ENCODE measurements at regions not wholly inside any gene's neighbourhood (a gene's known extent, or its start where the extent isn't known, plus 50 kb on each side); places are given as distances from the start of the nearest gene placed in this dataset.
"Not testable (repeated sequence)": the region's sequence is repeated elsewhere in the genome, so short reads cannot be mapped to it uniquely, and the experiment has no call there.

DNA sequence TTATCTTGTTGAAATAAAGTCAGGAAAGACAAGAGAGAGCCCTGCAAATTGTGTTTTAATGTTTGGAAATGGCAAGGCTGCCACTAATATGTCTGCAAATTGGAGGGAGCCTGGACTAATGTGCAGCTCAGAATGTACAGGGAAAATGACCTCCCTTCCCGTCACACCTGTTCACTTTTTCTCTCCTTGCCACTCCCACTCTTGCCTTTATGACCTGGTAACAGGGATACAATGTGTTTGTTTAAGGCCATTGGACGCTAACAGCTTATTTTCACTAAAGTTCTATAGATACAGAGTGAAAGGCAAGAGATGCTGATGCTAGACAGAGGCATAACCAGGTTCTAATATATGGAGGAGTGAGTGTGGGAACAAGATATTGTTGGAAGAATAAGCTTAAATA lies 203.9 kb downstream of the RAB38 start:
- no peak for DNase-seq (ENCODE audit: low read depth in 2 of 2)

DNA sequence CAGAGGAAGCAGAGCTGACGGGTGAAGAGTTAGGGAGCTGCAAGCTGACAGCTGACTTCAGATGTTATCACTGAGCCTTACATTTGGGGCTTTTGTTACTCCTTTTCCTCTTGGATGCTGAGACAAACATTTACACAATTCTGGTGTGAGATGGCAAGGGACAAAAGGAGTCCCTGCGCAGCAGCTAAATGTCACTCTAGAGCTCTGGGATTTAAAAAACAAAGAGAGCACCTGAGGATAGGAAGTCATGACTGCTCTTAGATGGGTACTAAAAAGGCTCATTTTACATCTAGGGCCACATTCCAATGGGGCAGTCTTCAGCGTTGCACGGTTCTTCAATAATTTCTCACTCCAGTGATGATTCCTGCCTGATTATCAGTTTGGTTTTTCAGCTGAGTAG lies 204.5 kb downstream of the RAB38 start:
- no peak for DNase-seq (ENCODE audit: low read depth in 2 of 2)

DNA sequence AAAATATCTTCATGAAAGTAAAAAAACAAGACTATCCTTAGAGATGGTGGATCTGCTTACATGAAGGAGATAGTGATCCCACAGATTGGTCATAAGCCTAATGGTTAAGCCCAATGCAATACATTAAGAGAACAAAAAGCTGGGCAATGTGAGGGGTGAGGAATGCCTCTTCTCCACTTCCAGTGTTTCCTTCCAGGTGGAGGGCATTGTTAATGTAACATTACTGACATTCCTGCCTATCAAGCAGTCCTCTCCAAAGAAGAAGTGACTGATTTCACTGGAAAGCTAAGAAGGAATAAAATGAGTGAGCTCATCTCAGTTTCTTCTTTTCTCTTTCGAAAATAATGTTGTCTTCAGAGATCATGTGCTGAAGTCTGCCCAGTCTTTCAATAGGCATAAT lies 207.8 kb downstream of the RAB38 start:
- no peak for DNase-seq (ENCODE audit: low read depth in 2 of 2)

DNA sequence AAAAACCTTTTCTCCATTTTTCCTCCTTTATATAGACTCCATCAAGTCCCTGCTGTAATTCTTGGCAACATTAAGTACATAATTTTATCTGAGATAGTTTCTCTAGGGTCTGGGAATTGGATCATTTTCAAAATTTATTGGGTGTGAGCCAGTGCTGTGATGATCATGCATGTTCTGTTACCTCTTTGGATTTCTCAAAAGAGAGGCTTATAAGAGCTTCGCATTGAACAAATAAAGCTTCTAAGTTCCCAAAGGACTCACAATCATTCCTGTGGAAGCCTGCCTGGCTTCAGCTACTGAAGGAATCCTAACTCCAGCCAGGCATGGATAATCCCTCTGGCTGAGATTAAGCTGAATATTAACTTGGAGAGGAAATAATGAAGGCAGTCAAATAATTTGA lies 208.5 kb downstream of the RAB38 start:
- no peak for DNase-seq (ENCODE audit: low read depth in 2 of 2)

DNA sequence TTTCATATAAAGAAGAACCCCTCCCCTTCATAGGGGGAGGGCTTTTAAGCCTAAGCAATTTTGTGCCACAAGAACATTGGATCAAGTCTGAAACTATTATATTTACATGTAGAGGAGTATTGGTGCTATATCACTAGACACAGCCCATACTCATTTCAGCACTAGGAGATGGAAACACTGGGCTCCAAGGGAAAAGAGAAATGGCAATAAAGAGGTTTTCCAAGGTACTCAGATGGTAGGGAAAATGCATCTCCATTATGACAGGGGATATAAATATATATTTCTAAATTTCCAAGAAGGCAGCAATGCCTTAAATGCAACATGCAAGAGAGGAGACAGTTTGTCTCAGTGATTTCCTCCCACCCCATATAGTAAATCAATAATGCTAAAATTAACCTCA lies 209.0 kb downstream of the RAB38 start:
- no peak for DNase-seq (ENCODE audit: low read depth in 2 of 2)

DNA sequence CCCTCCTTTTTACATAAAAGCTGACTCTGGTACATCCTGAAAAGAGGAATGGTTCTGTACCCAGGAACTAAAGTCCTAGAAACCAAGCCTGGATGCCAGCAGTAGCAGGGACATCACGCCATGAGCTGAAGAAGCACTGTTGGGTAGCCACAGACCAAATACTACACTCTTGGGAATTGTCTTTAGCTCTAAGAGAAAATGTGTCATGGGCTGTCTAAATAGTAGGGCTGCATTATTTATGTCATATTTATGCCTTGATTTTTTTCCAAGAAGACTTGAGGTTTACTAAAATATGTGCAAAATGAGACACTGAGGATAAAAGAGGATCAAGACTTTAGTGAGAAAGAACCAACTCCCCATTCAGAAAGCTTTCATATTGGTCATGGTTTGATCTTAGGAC lies 213.6 kb downstream of the RAB38 start:
- no peak for DNase-seq (ENCODE audit: low read depth in 2 of 2)

DNA sequence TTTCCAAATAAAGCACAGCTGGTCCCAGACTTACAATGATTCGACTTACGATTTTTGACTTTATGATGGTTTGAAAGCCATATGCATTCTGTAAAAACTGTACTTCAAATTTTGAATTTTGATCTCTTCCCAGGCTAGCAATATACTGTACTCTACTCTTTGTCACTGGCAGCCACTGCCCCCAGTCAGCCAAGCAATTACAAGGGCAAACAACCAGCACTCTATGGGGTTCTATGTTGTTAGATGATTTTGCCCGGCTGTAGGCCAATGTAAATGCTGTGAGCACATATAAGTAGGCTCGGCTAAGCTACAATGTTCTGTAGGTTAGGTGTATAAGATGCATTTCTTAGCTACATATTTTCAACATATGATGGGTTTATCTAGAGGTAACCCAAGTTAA lies 217.3 kb downstream of the RAB38 start:
- DNase-seq (ENCODE audit: low read depth in 2 of 2) = no peak

DNA sequence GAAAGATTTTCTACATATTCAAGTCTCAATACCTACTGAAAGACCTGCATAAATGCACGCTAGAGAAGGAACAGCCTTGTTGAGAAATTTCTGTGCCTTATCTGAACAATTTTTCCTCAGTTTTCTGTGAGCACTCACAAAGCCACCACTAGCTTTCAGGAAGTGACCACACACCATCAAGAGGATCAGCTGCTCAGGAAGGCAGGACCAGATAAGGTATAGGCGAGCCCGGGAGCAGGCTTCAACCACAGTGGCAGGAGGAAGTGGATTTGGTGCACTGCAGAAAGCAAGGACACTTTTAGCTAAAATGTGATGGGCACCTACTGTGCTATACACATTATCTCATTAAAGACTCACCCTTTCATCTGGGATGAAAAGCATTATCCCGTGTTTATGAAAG lies 220.8 kb downstream of the RAB38 start:
- no peak for DNase-seq (ENCODE audit: low read depth in 2 of 2)

DNA sequence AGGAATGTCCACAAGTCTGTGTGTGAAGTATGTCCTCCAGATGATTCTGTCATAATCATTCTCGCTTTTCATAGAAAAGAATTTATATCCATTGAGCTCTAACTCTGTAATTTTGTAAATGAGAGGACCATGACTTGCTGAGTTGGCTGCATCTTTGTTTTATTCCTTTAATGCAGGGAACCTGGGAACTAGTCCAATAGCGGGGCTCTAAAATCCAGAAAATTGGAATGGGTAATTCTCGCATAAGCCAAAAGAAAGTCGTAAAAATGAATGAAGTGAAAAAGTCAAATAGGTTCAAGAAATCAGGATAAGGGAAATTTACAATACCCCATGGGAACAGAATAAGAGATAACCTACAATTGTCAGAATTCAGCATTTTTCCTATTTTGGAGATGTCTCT lies 232.5 kb downstream of the RAB38 start:
- DNase-seq (ENCODE audit: low read depth in 2 of 2) = no peak

DNA sequence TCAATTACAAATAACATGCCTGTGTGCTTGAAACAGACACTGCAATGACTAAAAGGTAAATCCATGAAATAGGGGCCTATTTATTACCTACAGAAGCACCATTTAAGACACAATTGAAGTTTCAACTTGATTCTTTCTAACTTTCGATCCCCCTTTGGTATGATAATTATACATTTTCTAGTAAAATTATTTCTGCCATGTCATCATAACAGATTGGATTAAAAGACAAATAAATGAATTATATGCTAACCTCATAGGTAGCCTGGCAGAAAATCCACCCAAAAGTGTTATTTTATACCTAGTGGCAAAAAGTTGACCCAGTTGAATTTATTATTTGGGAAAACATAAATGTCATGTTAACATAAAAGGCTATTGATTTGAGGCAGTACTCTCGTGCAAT lies 241.1 kb downstream of the RAB38 start:
- no peak for DNase-seq (ENCODE audit: low read depth in 2 of 2)

DNA sequence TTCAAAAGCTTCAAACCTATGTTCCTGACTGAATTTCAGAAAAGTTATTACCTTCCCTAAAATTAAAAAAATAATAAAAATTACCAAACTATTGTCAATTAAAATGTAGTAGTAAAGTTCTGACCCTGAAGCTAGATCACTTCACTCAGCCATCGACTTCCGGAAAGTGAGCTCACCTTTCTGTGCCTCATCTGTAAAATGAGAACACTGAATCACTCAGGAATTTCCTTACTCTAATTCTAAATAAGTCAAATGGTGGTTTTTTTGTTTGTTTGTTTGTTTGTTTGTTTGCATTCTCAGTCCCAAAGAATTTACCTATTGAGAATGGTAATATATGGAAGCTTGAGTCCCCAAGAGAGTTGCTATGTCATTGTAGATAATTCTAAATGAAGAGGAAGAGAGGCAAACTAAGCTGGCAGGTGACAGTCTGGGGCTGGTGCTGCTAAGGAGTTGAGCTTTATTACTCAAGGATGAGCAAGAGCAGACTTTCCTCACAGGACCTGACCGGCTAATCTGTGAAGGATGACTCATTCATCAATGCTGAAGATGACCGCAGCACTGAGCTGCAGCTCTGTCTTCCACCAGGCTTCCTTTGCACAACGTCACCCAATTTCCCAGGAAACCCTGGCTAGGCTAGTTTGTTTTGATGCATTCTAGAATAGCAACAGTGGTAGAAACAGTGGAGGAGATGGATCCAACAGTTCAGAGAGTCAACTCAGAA lies 248.8 kb downstream of the RAB38 start:
- DNase-seq (ENCODE audit: low read depth in 2 of 2) = no peak

DNA sequence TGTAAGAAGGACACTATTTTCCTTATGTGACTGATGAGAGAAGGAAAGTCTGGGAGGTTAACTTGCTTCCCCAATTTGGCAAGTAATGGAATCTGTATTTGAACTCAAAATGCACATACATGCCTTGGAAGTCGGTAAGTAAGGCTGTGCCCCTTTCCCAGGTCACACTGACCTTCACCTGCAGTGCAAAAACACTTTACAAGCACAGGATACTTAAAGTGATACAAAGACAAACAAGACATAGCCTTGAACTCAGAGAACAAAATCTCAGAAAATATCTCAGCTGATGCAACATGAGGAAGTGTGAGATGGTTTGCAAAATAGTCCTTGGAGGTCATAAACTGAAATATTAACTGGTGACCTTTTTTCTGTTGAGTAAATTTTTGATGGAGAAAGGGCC lies 251.1 kb downstream of the RAB38 start:
- no peak for DNase-seq (ENCODE audit: low read depth in 2 of 2)

DNA sequence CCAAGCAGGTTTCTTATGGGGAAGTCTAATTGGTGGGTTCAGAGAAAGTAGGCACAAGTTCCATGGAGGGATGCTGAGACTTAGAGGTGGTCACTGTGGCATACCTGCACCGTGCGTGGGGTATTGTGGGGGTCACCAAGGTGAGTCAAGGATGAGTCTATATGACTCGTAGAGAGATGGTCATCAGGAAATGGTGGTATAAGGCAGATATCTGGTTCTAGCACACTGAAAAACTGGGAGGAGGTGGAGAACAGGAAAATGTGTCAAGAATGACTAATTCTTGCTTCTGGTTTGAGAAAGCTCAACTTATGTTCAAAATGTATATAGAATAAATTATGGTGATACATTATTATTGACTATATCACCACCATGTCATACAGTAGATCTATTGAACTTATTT lies 258.1 kb downstream of the RAB38 start:
- DNase-seq (ENCODE audit: low read depth in 2 of 2) = no peak

DNA sequence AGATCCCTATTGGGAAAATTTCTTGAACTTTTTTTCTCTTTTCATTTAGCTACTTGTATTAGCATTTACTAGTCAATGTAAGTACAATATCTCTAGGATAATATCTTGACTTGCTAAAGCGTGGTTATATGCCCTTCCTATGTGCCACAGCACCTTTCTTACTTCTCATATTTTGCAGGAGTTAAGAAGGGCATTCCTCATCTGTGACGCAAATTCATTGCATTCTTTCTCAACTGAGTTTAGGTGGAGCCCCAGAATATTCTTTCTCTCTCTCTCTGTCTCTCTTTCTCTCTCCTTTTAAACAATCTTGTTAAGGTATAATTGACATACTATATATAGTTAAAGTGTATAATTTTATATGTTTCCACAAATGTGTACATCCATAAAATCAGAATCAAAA lies 266.1 kb downstream of the RAB38 start:
- DNase-seq (ENCODE audit: low read depth in 2 of 2) = no peak

DNA sequence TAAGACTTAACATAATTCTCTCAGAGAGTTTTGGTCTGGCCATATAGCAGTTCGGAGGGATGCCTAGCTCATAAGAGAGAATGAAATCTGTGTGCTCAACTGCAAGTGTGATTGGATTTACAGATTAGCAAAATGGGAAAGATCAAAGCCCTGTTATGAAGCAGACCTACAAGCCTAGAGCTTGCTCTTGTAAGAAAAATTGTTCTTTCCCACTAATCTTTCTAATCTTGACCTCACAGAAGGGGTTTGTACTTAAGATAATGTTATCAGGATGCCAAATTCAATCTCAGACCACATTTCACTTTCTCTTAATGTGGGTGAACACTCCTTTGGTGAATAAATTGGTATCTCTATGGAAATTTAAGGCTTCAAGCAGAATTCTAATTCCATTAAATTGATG lies 267.2 kb downstream of the RAB38 start:
- no peak for DNase-seq (ENCODE audit: low read depth in 2 of 2)

DNA sequence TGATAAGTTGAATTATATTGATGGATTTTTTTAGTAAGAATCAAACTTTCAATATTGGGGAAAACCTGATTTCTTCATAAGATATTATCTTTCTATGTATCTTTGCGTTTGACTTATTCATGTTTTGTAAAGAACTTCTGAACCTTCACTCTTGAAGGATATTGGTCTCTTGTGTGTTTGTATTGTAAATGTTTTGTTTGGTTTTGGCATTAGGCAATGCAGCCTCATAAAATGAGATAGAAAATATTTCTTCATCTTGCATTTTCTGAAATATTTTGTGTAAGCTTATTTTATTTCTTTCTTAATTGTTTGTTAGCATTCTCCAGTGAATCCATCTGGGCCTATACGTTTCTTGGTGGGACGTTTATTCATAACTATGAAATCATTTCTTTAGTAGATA lies 271.9 kb downstream of the RAB38 start:
- DNase-seq (ENCODE audit: low read depth in 2 of 2) = no peak

DNA sequence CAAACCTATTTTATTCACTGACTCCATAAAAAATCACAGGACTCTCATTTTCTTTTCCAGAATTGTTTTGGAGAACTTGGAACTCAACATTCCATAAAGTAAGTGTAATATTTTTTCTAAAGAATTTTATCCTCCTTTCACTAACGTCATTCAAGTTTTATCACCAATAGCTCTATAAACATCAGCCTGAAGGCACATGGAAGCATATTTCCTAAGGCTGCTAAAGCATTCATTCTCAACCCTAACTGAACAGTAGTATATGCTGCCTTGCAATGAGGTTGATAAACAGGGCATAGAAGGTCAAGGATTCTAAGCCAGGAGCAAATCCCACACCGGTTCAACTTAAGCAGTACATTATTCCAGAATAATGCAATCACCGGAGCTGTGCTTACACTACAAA lies 273.9 kb downstream of the RAB38 start:
- no peak for DNase-seq (ENCODE audit: low read depth in 2 of 2)

DNA sequence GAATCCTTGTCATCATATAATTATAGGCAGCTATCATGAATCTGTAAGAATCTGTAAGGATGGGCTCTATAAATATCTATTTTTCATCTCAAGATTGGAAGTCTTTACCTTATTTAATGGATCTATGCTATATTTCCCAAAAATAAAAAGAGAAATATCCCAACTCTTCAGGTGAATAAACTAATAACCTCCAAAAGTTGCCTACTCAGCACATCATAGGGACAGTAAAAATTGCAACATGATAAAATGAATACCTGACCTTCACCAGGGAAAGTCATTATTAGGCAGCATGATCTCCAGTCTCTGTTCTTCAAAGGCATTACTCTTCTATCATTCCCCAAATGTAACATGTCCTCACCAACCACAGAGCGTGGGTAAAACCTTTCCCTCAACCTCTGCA lies 277.3 kb downstream of the RAB38 start:
- DNase-seq (ENCODE audit: low read depth in 2 of 2) = no peak

DNA sequence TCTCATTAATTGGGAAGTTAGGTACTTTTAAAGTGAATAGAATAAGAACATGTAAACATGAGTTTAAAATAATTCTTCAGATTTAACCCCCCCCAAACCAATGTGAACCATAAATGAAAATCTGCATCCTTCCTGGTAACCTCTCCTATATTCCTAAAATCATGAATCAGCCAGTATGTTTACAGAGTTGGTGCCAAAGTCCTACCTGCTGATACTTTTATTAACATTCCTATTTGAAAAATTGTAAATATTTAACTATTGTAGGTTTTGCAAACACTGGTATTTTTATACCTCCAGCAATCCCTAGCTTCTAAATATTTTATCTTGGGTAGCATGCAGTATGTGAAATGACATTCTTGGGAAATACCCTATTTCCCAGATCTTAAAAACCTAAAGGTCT lies 278.2 kb downstream of the RAB38 start:
- DNase-seq (ENCODE audit: low read depth in 2 of 2) = no peak

DNA sequence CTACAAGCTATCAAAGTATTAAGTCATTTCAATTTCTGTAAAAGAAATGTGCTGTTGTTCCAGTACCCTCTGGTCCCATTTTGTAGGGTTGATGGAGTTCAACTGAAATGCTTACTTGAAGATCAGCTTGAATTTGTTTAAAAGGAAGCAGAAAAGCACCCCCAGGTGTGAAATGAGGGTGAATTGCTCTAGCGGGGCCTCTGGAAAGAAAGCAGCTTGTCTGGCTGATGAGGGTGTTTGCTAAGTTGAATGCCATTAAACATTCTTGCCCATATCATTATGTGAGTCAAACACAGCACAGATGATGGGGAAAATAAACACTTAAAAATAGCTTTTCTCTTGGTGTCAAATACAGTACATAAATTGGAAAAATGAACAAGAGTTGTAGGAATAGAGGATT lies 280.3 kb downstream of the RAB38 start:
- DNase-seq (ENCODE audit: low read depth in 2 of 2) = no peak

DNA sequence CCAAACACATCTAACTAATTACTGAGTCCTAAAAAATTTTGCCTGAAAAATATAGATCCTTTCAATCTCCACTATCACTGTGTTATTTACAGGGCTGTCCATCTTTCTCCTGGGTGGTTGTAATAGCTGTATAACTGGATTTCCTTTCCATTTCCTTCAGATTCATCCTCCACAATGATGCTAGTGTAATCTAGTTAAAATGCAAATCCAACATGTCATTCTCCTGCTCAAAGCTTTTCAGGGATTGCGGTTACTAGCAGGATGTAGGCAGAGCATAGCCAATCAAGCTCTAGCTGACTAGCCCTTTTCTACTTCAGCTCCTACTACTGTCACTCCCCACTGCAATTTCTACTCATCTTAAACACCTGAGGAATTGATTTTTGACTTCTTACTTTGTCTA lies 283.0 kb downstream of the RAB38 start:
- no peak for DNase-seq (ENCODE audit: low read depth in 2 of 2)

DNA sequence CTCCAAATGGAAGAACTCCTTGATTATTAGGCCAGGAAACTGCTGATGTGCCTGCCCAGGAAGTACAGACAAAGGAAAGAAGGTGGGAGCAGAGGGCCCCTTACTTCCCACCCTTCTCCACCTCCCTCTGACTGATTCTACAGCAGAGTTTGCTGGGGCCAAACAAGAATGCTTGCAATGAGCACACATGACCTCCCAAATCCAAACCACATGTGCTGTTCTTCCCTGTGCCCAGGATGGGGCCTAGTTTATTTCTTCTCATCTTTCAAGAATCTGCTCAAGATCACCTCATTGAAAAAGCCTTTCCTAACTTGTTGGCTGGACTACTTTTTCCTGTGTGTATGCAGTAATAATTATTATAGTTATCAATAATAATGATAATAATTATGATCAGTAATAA lies 286.1 kb downstream of the RAB38 start:
- DNase-seq (ENCODE audit: low read depth in 2 of 2) = no peak

DNA sequence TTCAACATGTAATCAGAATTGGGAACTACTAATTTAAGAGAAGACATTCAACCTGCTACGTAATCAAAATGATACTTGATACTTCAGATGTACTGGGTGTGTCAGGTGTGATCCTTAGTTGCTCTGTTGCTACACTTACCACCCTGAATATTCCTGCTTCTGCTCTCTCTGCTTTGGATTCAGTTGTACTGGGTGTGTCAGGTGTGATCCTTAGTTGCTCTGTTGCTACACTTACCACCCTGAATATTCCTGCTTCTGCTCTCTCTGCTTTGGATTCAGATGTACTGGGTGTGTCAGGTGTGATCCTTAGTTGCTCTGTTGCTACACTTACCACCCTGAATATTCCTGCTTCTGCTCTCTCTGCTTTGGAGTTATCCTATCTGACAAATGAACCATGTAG lies 290.2 kb downstream of the RAB38 start:
- DNase-seq (ENCODE audit: low read depth in 2 of 2) = not testable (repeated sequence)

DNA sequence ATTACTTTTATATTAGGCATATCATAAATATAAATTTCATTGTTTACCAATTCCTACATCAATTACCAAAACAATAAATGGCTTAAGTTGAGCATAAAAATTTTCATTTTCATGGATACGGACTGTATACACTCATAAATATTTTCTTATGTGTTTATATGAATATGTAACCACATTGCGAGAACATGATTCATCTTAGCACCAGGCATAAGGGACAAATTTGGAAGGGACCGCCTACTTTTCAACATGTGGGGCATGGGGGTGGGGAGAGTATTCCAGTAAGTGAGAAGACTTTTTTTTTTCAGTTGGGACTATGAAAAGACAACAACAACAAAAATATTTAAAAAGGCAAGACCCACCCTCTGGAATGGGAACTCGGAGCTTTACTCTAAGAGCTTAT lies 296.1 kb downstream of the RAB38 start:
- DNase-seq (ENCODE audit: low read depth in 2 of 2) = no peak
